ENCODE measurements at regions not wholly inside any gene's neighbourhood (a gene's known extent, or its start where the extent isn't known, plus 50 kb on each side); places are given as distances from the start of the nearest gene placed in this dataset.

DNA sequence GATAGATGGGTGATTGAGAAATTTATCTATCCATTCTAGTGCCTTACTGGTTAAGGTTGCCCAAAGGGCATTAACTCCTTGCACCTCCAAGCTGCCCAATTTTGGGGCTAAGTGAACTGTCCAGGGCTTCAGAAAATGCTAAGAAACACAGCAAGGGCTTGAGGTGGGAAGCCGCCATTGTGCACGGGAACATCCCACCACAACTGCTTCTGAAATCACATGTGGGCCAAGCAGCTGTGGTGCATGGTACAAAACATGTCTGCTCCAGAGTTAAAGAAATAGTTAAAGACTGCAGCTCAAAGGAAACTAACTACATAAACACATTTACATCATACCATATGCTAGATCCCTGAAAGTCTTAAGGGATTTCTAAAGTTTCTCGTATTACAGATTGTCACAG lies 144.3 kb upstream of the NDST3 start:
- no peak overlapping the region for H3K27ac ChIP-seq (ENCODE audit: low read depth, low read length, poor library complexity, severe bottlenecking)
- ChIA-PET POLR2A (no interaction called here), CTCF (ENCODE audit: unreplicated experiment) (no interaction called here)
- H3K4me1 ChIP-seq (ENCODE audit: insufficient read depth, low read length, poor library complexity, severe bottlenecking) = no peaks in the 10 kb centered on the region
- no peak overlapping the region for H3K4me3 ChIP-seq (ENCODE audit: low read depth, low read length, poor library complexity, severe bottlenecking)
- TF ChIP-seq EZH2phosphoT487 (IDR thresholded peaks at IDR 0.05; ENCODE audit: borderline replicate concordance, low read depth, low read length) = no peak
- TF ChIP-seq, protein P1, sequence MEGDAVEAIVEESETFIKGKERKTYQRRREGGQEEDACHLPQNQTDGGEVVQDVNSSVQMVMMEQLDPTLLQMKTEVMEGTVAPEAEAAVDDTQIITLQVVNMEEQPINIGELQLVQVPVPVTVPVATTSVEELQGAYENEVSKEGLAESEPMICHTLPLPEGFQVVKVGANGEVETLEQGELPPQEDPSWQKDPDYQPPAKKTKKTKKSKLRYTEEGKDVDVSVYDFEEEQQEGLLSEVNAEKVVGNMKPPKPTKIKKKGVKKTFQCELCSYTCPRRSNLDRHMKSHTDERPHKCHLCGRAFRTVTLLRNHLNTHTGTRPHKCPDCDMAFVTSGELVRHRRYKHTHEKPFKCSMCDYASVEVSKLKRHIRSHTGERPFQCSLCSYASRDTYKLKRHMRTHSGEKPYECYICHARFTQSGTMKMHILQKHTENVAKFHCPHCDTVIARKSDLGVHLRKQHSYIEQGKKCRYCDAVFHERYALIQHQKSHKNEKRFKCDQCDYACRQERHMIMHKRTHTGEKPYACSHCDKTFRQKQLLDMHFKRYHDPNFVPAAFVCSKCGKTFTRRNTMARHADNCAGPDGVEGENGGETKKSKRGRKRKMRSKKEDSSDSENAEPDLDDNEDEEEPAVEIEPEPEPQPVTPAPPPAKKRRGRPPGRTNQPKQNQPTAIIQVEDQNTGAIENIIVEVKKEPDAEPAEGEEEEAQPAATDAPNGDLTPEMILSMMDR (conservative IDR thresholded peaks at IDR 0.05; ENCODE audit: low read length) = no peak
- no peak for DNase-seq (ENCODE audit: low spot score)
- H3K36me3 ChIP-seq (ENCODE audit: insufficient read depth, low read length) = no peaks in the 10 kb centered on the region
- H3K9me2 ChIP-seq (ENCODE audit: insufficient read depth, low read length) = no peaks in the 10 kb centered on the region
- no peak overlapping the region for H3K4me2 ChIP-seq (ENCODE audit: low read length)
- intact Hi-C loops (cut with micrococcal nuclease; ENCODE audit: unreplicated experiment) = no loop called here
- no peaks in the 10 kb centered on the region for H3K9me3 ChIP-seq (ENCODE audit: low read length)
- H3K79me2 ChIP-seq (ENCODE audit: insufficient read depth, low read depth, low read length) = no peaks in the 10 kb centered on the region
- no TSS peak for BruUV-seq (replicated peaks)
- no peak overlapping the region for H2AFZ ChIP-seq (ENCODE audit: low read length)
- no peaks in the 10 kb centered on the region for H4K20me1 ChIP-seq (ENCODE audit: insufficient read depth, low read length)

DNA sequence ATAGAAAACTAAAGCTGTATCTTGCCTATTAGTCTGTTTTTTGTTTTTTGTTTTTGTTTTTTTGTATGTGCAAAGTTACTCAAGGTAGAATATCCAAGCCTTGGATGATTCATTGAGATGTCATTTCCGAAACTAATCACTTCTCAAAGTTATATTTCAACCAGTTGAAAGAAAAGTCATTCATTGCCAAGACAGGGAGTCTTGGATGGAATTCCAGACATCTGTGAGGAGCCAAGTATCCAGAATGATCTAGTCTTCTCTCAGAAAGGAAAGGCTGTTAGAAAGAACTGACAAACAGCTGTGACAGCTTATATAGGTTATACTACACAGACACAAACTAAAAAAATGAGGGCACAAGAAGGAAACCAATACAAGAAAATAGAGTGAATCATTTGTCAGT lies 141.1 kb upstream of the NDST3 start:
- Histone ChIP-seq H4K20me1 (ENCODE audit: insufficient read depth, low read length) (no peaks in the 10 kb centered on the region), H2AFZ (ENCODE audit: low read length) (no peak overlapping the region), H3K4me2 (ENCODE audit: low read length) (no peak overlapping the region), H3K27ac (ENCODE audit: low read depth, low read length, poor library complexity, severe bottlenecking) (no peak overlapping the region), H3K9me2 (ENCODE audit: insufficient read depth, low read length) (no peaks in the 10 kb centered on the region), H3K4me1 (ENCODE audit: insufficient read depth, low read length, poor library complexity, severe bottlenecking) (no peaks in the 10 kb centered on the region), H3K4me3 (ENCODE audit: low read depth, low read length, poor library complexity, severe bottlenecking) (no peak overlapping the region), H3K36me3 (ENCODE audit: insufficient read depth, low read length) (no peaks in the 10 kb centered on the region), H3K79me2 (ENCODE audit: insufficient read depth, low read depth, low read length) (no peaks in the 10 kb centered on the region), H3K9me3 (ENCODE audit: low read length) (no peaks in the 10 kb centered on the region)
- intact Hi-C loops (cut with micrococcal nuclease; ENCODE audit: unreplicated experiment) = no loop called here
- TF ChIP-seq, protein P1 (conservative IDR thresholded peaks at IDR 0.05; ENCODE audit: low read length) = no peak
- no peak for TF ChIP-seq EZH2phosphoT487 (IDR thresholded peaks at IDR 0.05; ENCODE audit: borderline replicate concordance, low read depth, low read length)
- no peak for DNase-seq (ENCODE audit: low spot score)
- CTCF ChIA-PET (ENCODE audit: unreplicated experiment) = no interaction called here
- POLR2A ChIA-PET = interaction anchor here (0.6 to 1.1 kb wide), 2 partner anchors 13 to 1177 kb away, joined by 3 to 5 read pairs; no protein-coding TSS in a partner anchor
- BruUV-seq (replicated peaks) = no TSS peak

DNA sequence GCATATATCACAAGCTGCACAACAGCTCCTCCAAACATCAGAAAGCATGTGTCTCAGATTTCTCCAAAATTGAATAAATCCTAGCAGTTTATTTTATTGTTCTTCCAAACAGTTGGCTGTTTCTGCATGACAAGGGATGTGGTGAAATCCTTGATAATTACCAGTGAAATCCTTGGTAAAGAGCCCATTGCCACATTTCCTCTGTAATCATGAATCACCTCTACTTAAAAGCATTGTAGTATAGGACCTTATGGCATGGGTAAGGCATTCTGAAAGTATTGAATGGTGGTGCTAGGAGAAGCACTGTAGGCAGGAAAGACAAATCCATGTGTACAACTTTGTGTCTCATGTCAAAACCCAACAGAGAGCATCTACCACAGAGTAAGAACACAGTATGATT lies 135.8 kb upstream of the NDST3 start:
- ChIA-PET CTCF (ENCODE audit: unreplicated experiment) (no interaction called here), POLR2A (interaction anchor here (0.6 kb wide), 3 partner anchors 36 to 261 kb away, joined by 3 to 4 read pairs (median 3); no protein-coding TSS in a partner anchor)
- intact Hi-C loops (cut with micrococcal nuclease; ENCODE audit: unreplicated experiment) = no loop called here
- no peak overlapping the region for H2AFZ ChIP-seq (ENCODE audit: low read length)
- H3K36me3 ChIP-seq (ENCODE audit: insufficient read depth, low read length) = no peaks in the 10 kb centered on the region
- no peak for DNase-seq (ENCODE audit: low spot score)
- no peaks in the 10 kb centered on the region for H3K9me3 ChIP-seq (ENCODE audit: low read length)
- no peaks in the 10 kb centered on the region for H3K4me1 ChIP-seq (ENCODE audit: insufficient read depth, low read length, poor library complexity, severe bottlenecking)
- no peaks in the 10 kb centered on the region for H3K9me2 ChIP-seq (ENCODE audit: insufficient read depth, low read length)
- BruUV-seq (replicated peaks) = no TSS peak
- H3K4me2 ChIP-seq (ENCODE audit: low read length) = no peak overlapping the region
- no peak overlapping the region for H3K27ac ChIP-seq (ENCODE audit: low read depth, low read length, poor library complexity, severe bottlenecking)
- H4K20me1 ChIP-seq (ENCODE audit: insufficient read depth, low read length) = no peaks in the 10 kb centered on the region
- no peak for TF ChIP-seq EZH2phosphoT487 (IDR thresholded peaks at IDR 0.05; ENCODE audit: borderline replicate concordance, low read depth, low read length)
- TF ChIP-seq, protein P1 (conservative IDR thresholded peaks at IDR 0.05; ENCODE audit: low read length) = no peak
- no peaks in the 10 kb centered on the region for H3K79me2 ChIP-seq (ENCODE audit: insufficient read depth, low read depth, low read length)
- H3K4me3 ChIP-seq (ENCODE audit: low read depth, low read length, poor library complexity, severe bottlenecking) = no peak overlapping the region
